Ishikawa (cell line): ENCODE measurements at regions not wholly inside any gene's neighbourhood (a gene's known extent, or its start where the extent isn't known, plus 50 kb on each side); places are given as distances from the start of the nearest gene placed in this dataset.

Experiments
- CEBPB ChIP-seq: IDR thresholded peaks from 2 replicates; pipeline ENCODE4 v1.6.1; 2012
- CREB1 ChIP-seq: IDR thresholded peaks from 2 replicates; pipeline ENCODE4 v1.6.1; 2012; ENCODE audit warnings: low read depth
- EGR1 ChIP-seq: IDR thresholded peaks from 2 replicates; pipeline ENCODE4 v1.6.1; 2012
- EP300 ChIP-seq: IDR thresholded peaks from 2 replicates; pipeline ENCODE4 v1.6.1; 2012; ENCODE audit warnings: borderline replicate concordance
- FOXM1 ChIP-seq: IDR thresholded peaks from 2 replicates; pipeline ENCODE4 v1.6.1; 2012; ENCODE audit warnings: low read depth, borderline replicate concordance
- MAX ChIP-seq: IDR thresholded peaks from 2 replicates; pipeline ENCODE4 v1.6.1; 2012
- NFIC ChIP-seq: IDR thresholded peaks from 2 replicates; pipeline ENCODE4 v1.6.1; 2012
- RAD21 ChIP-seq: IDR thresholded peaks from 2 replicates; pipeline ENCODE4 v1.6.1; 2012; ENCODE audit warnings: low read depth
- REST ChIP-seq: IDR thresholded peaks from 2 replicates; pipeline ENCODE4 v1.6.1; 2012; ENCODE audit warnings: low read depth, mild to moderate bottlenecking
- TAF1 ChIP-seq: IDR thresholded peaks from 2 replicates; pipeline ENCODE4 v1.6.1; 2012; ENCODE audit warnings: low read depth, mild to moderate bottlenecking
- TCF12 ChIP-seq: IDR thresholded peaks from 2 replicates; pipeline ENCODE4 v1.6.1; 2012; ENCODE audit warnings: low read depth
- TEAD4 ChIP-seq: IDR thresholded peaks from 2 replicates; pipeline ENCODE4 v1.6.1; 2012
- USF1 ChIP-seq: IDR thresholded peaks from 2 replicates; pipeline ENCODE4 v1.6.1; 2012
- YY1 ChIP-seq: IDR thresholded peaks from 2 replicates; pipeline ENCODE4 v1.6.1; 2012; ENCODE audit warnings: low read depth
- ZBTB7A ChIP-seq: IDR thresholded peaks from 2 replicates; pipeline ENCODE4 v1.6.1; 2012; ENCODE audit warnings: low read depth

- TF ChIP-seq CEBPB (no peak), EP300 (no peak), CREB1 (no peak), EGR1 (no peak), ZBTB7A (no peak), YY1 (no peak), TAF1 (no peak), USF1 (no peak), TEAD4 (no peak), REST (no peak), NFIC (no peak), RAD21 (no peak), FOXM1 (no peak), MAX (no peak), TCF12 (no peak)
Observed at GRCh38 chr2:188102881-188103280, 188.8 kb upstream of the GULP1 start.

- TF ChIP-seq ZBTB7A (no peak), TAF1 (no peak), REST (no peak), YY1 (no peak), USF1 (no peak), EP300 (no peak), TEAD4 (no peak), CREB1 (no peak), TCF12 (no peak), NFIC (no peak), EGR1 (no peak), CEBPB (no peak), FOXM1 (no peak), MAX (no peak), RAD21 (no peak)
Observed at GRCh38 chr2:188114014-188114413, 177.7 kb upstream of the GULP1 start.

GRCh38 chr2:188117706-188118105 lies 174.0 kb upstream of the GULP1 start:
- TF ChIP-seq EP300 = no peak
- no peak for TF ChIP-seq YY1
- TF ChIP-seq FOXM1 = no peak
- no peak for TF ChIP-seq NFIC
- no peak for TF ChIP-seq TCF12

GRCh38 chr2:188118431-188118830 lies 173.2 kb upstream of the GULP1 start:
- TF ChIP-seq REST (no peak), TEAD4 (no peak), NFIC (no peak), EP300 (no peak), YY1 (no peak), MAX (no peak), CEBPB (no peak), TCF12 (no peak), ZBTB7A (no peak), CREB1 (no peak), RAD21 (no peak), USF1 (no peak), FOXM1 (no peak), EGR1 (no peak), TAF1 (no peak)
